HEK293 (cell line): ENCODE measurements at regions not wholly inside any gene's neighbourhood (a gene's known extent, or its start where the extent isn't known, plus 50 kb on each side); places are given as distances from the start of the nearest gene placed in this dataset.

ENCODE experiments used
- CTCF ChIA-PET: fragments of 350-600 bp; formaldehyde crosslinking; extraction: SDS; loops from one replicate; lab custom pipeline; 2021; ENCODE audit warnings: antibody characterized with exemption; lab: Yijun Ruan, JAX
- POLR2A ChIA-PET: fragments of 300-600 bp; formaldehyde crosslinking; extraction: SDS; loops from one replicate; lab custom pipeline; 2020; ENCODE audit warnings: antibody characterized with exemption, inconsistent platforms; lab: Yijun Ruan, JAX
- H3K27ac ChIP-seq: fragments of 200-500 bp; sonication (Bioruptor generic); 2 replicates; pipeline ENCODE4 v1.5.1; 2014; ENCODE audit warnings: low read depth, low read length, control low read depth, inconsistent platforms; ENCODE audit errors: extremely low read depth
- H3K36me3 ChIP-seq, 2 experiments: fragments of 200-500 bp in 1 of 2; sonication (Bioruptor generic) in 1 of 2; 1 replicate in 1 of 2; 2 replicates in 1 of 2; pipeline ENCODE4 v1.5.1; 2014 to 2017; ENCODE audit warnings: inconsistent platforms in 2 of 2, low read length in 2 of 2; ENCODE audit not compliant: control insufficient read depth in 2 of 2, insufficient read depth in 1 of 2
- H3K4me1 ChIP-seq: fragments of 200-500 bp; sonication (Bioruptor generic); 2 replicates; pipeline ENCODE4 v1.5.1; 2014; ENCODE audit warnings: mild to moderate bottlenecking, low read length, inconsistent platforms; ENCODE audit not compliant: control insufficient read depth, insufficient read depth
- H3K4me3 ChIP-seq: 2 replicates; pipeline ENCODE4 v1.5.1; 2011; ENCODE audit warnings: low read depth, mild to moderate bottlenecking, control low read depth, low read length, moderate library complexity
- H3K9me3 ChIP-seq: fragments of 200-500 bp; sonication (Bioruptor generic); 2 replicates; pipeline ENCODE4 v1.5.1; 2014; ENCODE audit warnings: low read depth, low read length, inconsistent platforms; ENCODE audit not compliant: control insufficient read depth, insufficient read depth
- BCL11A ChIP-seq: fragments of 450-650 bp; formaldehyde crosslinking; IDR thresholded peaks from 2 replicates; pipeline ENCODE4 v1.5.1; 2016; ENCODE audit warnings: low read depth, missing biosample characterization, missing genetic modification characterization
- ELK4 ChIP-seq: IDR thresholded peaks from 2 replicates; pipeline ENCODE4 v1.6.1; 2011; ENCODE audit warnings: mild to moderate bottlenecking, low read depth, low read length, borderline replicate concordance
- KLF7 ChIP-seq: fragments of 450-650 bp; formaldehyde crosslinking; IDR thresholded peaks from 2 replicates; pipeline ENCODE4 v1.5.1; 2016; ENCODE audit warnings: missing biosample characterization, missing genetic modification characterization, borderline replicate concordance
- MZF1 ChIP-seq: fragments of 450-650 bp; formaldehyde crosslinking; IDR thresholded peaks from 2 replicates; pipeline ENCODE4 v1.5.1; 2017; ENCODE audit warnings: missing biosample characterization, missing genetic modification characterization, borderline replicate concordance
- PATZ1 ChIP-seq: fragments of 450-650 bp; formaldehyde crosslinking; IDR thresholded peaks from 2 replicates; pipeline ENCODE4 v1.5.1; 2016; ENCODE audit warnings: missing biosample characterization, missing genetic modification characterization
- TCF7L2 ChIP-seq: IDR thresholded peaks from 2 replicates; pipeline ENCODE4 v1.6.1; 2011; ENCODE audit warnings: low read depth, mild to moderate bottlenecking, inconsistent platforms, low read length, moderate library complexity, borderline replicate concordance
- ZBTB17 ChIP-seq: fragments of 450-650 bp; formaldehyde crosslinking; IDR thresholded peaks from 2 replicates; pipeline ENCODE4 v1.5.1; 2016; ENCODE audit warnings: missing biosample characterization, missing genetic modification characterization
- ZNF114 ChIP-seq: fragments of 450-650 bp; formaldehyde crosslinking; IDR thresholded peaks from 2 replicates; pipeline ENCODE4 v1.5.0; 2017; ENCODE audit warnings: missing biosample characterization, missing genetic modification characterization
- ZNF133 ChIP-seq: fragments of 450-650 bp; formaldehyde crosslinking; IDR thresholded peaks from 2 replicates; pipeline ENCODE4 v1.5.1; 2016; ENCODE audit warnings: missing biosample characterization, missing genetic modification characterization
- ZNF146 ChIP-seq: fragments of 450-650 bp; formaldehyde crosslinking; IDR thresholded peaks from 2 replicates; pipeline ENCODE4 v1.5.1; 2016; ENCODE audit warnings: missing biosample characterization, missing genetic modification characterization
- ZNF248 ChIP-seq: fragments of 450-650 bp; formaldehyde crosslinking; IDR thresholded peaks from 2 replicates; pipeline ENCODE4 v1.5.1; 2017; ENCODE audit warnings: missing biosample characterization, missing genetic modification characterization
- ZNF302 ChIP-seq: fragments of 450-650 bp; formaldehyde crosslinking; IDR thresholded peaks from 2 replicates; pipeline ENCODE4 v1.5.1; 2016; ENCODE audit warnings: missing biosample characterization, missing genetic modification characterization, low read depth
- ZNF324 ChIP-seq: fragments of 450-650 bp; formaldehyde crosslinking; IDR thresholded peaks from 2 replicates; pipeline ENCODE4 v1.5.1; 2016; ENCODE audit warnings: missing biosample characterization, missing genetic modification characterization
- ZNF341 ChIP-seq: fragments of 450-650 bp; formaldehyde crosslinking; IDR thresholded peaks from 2 replicates; pipeline ENCODE4; 2016; ENCODE audit warnings: low read depth, missing biosample characterization, missing genetic modification characterization
- ZNF391 ChIP-seq: fragments of 450-650 bp; formaldehyde crosslinking; IDR thresholded peaks from 2 replicates; pipeline ENCODE4 v1.5.1; 2016; ENCODE audit warnings: low read depth, missing biosample characterization, missing genetic modification characterization, borderline replicate concordance
- ZNF404 ChIP-seq: fragments of 450-650 bp; formaldehyde crosslinking; IDR thresholded peaks from 2 replicates; pipeline ENCODE4 v1.5.1; 2017; ENCODE audit warnings: missing biosample characterization, missing genetic modification characterization
- ZNF433 ChIP-seq: fragments of 450-650 bp; formaldehyde crosslinking; IDR thresholded peaks from 2 replicates; pipeline ENCODE4 v1.5.1; 2016; ENCODE audit warnings: missing biosample characterization, missing genetic modification characterization, low read depth
- ZNF449 ChIP-seq: fragments of 450-650 bp; formaldehyde crosslinking; IDR thresholded peaks from 2 replicates; pipeline ENCODE4 v1.5.1; 2017; ENCODE audit warnings: missing biosample characterization, mild to moderate bottlenecking, missing genetic modification characterization, moderate library complexity
- ZNF549 ChIP-seq: fragments of 450-650 bp; IDR thresholded peaks from 2 replicates; pipeline ENCODE4 v1.5.1; 2018; ENCODE audit warnings: missing biosample characterization, missing genetic modification characterization, mild to moderate bottlenecking, inconsistent platforms, moderate library complexity
- ZNF558 ChIP-seq: fragments of 450-650 bp; formaldehyde crosslinking; IDR thresholded peaks from 2 replicates; pipeline ENCODE4 v1.5.1; 2016; ENCODE audit warnings: missing biosample characterization, missing genetic modification characterization
- ZNF571 ChIP-seq: fragments of 450-650 bp; formaldehyde crosslinking; IDR thresholded peaks from 2 replicates; pipeline ENCODE4 v1.5.0; 2017; ENCODE audit warnings: missing biosample characterization, missing genetic modification characterization
- ZNF768 ChIP-seq: fragments of 450-650 bp; formaldehyde crosslinking; IDR thresholded peaks from 2 replicates; pipeline ENCODE4 v1.5.1; 2018; ENCODE audit warnings: missing biosample characterization, mild to moderate bottlenecking, missing genetic modification characterization
- ZSCAN18 ChIP-seq: fragments of 450-650 bp; formaldehyde crosslinking; IDR thresholded peaks from 2 replicates; pipeline ENCODE4 v1.5.1; 2016; ENCODE audit warnings: missing biosample characterization, missing genetic modification characterization

- no peak for TF ChIP-seq PATZ1 (tag by site-specific recombination)
- TF ChIP-seq ZNF558 (tag by site-specific recombination) = no peak
- TF ChIP-seq ZNF433 (tag by site-specific recombination) = no peak
- TF ChIP-seq, all 188 proteins: peak for 0
Observed at GRCh38 chr2:234313558-234313957, 183.3 kb downstream of the ARL4C start (continued).

- CTCF ChIA-PET = interaction anchor here (2.2 kb wide), 1 partner anchor 21 kb away, joined by 6 read pairs; no protein-coding TSS in a partner anchor
- TF ChIP-seq ZNF449 (tag by site-specific recombination) (no peak), BCL11A (tag by site-specific recombination) (no peak), MZF1 (tag by site-specific recombination) (no peak), ZNF146 (no peak), ZBTB17 (no peak), TCF7L2 (no peak), ZSCAN18 (tag by site-specific recombination) (no peak), ELK4 (no peak)
- TF ChIP-seq, all 188 proteins: peak for 0
- no peaks in the 10 kb centered on the region for H3K9me3 ChIP-seq
- no peaks in the 10 kb centered on the region for H3K4me1 ChIP-seq
- POLR2A ChIA-PET = no interaction called here
- no peak overlapping the region for H3K4me3 ChIP-seq
- H3K36me3 ChIP-seq = no peaks in the 10 kb centered on the region
- H3K27ac ChIP-seq = no peak overlapping the region
Observed at GRCh38 chr2:234310166-234310565, 186.7 kb downstream of the ARL4C start.

GRCh38 chr2:234309431-234309830 lies 187.4 kb downstream of the ARL4C start:
- Histone ChIP-seq H3K4me3 (no peak overlapping the region), H3K9me3 (no peaks in the 10 kb centered on the region), H3K36me3 (no peaks in the 10 kb centered on the region)
- CTCF ChIA-PET = interaction anchor here (0.6 to 2.2 kb wide), 2 partner anchors 20 to 32 kb away, joined by 3 to 6 read pairs; no protein-coding TSS in a partner anchor
- POLR2A ChIA-PET = no interaction called here
- TF ChIP-seq ZNF248 (no peak), KLF7 (tag by site-specific recombination) (no peak)
- TF ChIP-seq, all 188 proteins: peak for 0
- Histone ChIP-seq H3K4me1 (no peaks in the 10 kb centered on the region), H3K27ac (no peak overlapping the region)

GRCh38 chr2:234308813-234309195 lies 188.1 kb downstream of the ARL4C start:
- CTCF ChIA-PET = interaction anchor here (0.7 to 2.2 kb wide), 2 partner anchors 20 to 1295 kb away, joined by 4 to 6 read pairs; no protein-coding TSS in a partner anchor

More at GRCh38 chr2:234308813-234309195, 188.1 kb downstream of the ARL4C start:
- H3K9me3 ChIP-seq = no peaks in the 10 kb centered on the region
- no peaks in the 10 kb centered on the region for H3K4me1 ChIP-seq
- no peak overlapping the region for H3K4me3 ChIP-seq
- H3K27ac ChIP-seq = no peak overlapping the region
- POLR2A ChIA-PET = interaction anchor here (0.6 kb wide), 1 partner anchor 1642 kb away, joined by 4 read pairs; no protein-coding TSS in a partner anchor
- no peaks in the 10 kb centered on the region for H3K36me3 ChIP-seq
- TF ChIP-seq ZNF133 (tag by site-specific recombination) (no peak), ZNF571 (tag by site-specific recombination) (no peak), ZNF391 (tag by site-specific recombination) (no peak), ZNF114 (tag by site-specific recombination) (no peak), ZNF248 (no peak), ZNF302 (tag by site-specific recombination) (no peak), ZNF549 (tag by site-specific recombination) (no peak), ZNF324 (tag by site-specific recombination) (no peak), ZNF768 (tag by site-specific recombination) (no peak), ZNF404 (tag by site-specific recombination) (no peak), ZNF341 (no peak)
